ENCODE measurements at regions not wholly inside any gene's neighbourhood (a gene's known extent, or its start where the extent isn't known, plus 50 kb on each side); places are given as distances from the start of the nearest gene placed in this dataset.

DNA sequence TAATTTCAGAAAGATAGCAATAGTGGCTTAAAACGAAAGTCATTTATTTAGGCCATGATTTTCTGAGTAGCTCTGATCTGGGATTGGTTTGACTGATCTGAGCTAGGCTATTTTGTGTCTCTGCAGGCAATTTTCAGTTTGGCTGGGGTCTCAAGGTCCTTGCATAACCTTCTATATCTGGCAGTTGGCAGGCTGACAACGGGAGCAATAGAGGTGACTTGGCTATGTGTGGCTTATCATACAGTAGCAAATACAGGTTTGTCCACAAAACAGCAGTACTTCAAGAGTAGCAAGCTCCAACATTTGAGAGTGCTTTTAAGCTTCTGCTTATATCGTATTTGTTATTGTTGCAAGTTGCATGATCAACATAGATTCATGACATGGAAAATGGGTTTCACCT lies 1167.3 kb upstream of the CELF2 start:
- TF ChIP-seq, protein P1, sequence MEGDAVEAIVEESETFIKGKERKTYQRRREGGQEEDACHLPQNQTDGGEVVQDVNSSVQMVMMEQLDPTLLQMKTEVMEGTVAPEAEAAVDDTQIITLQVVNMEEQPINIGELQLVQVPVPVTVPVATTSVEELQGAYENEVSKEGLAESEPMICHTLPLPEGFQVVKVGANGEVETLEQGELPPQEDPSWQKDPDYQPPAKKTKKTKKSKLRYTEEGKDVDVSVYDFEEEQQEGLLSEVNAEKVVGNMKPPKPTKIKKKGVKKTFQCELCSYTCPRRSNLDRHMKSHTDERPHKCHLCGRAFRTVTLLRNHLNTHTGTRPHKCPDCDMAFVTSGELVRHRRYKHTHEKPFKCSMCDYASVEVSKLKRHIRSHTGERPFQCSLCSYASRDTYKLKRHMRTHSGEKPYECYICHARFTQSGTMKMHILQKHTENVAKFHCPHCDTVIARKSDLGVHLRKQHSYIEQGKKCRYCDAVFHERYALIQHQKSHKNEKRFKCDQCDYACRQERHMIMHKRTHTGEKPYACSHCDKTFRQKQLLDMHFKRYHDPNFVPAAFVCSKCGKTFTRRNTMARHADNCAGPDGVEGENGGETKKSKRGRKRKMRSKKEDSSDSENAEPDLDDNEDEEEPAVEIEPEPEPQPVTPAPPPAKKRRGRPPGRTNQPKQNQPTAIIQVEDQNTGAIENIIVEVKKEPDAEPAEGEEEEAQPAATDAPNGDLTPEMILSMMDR (IDR thresholded peaks at IDR 0.05): no peak
- no peak for TF ChIP-seq EP300 (IDR thresholded peaks at IDR 0.05)
